SKM-1 treated with dmso at 0.1 percent for 144 hours (cell line): ENCODE measurements at regions not wholly inside any gene's neighbourhood (a gene's known extent, or its start where the extent isn't known, plus 50 kb on each side); places are given as distances from the start of the nearest gene placed in this dataset.
"Not testable (repeated sequence)": the region's sequence is repeated elsewhere in the genome, so short reads cannot be mapped to it uniquely, and the experiment has no call there.

ENCODE experiments used
- DNase-seq: peaks from one replicate; lab custom pipeline; 2025; ENCODE audit not compliant: unreplicated experiment; lab: John Stamatoyannopoulos, UW

DNA sequence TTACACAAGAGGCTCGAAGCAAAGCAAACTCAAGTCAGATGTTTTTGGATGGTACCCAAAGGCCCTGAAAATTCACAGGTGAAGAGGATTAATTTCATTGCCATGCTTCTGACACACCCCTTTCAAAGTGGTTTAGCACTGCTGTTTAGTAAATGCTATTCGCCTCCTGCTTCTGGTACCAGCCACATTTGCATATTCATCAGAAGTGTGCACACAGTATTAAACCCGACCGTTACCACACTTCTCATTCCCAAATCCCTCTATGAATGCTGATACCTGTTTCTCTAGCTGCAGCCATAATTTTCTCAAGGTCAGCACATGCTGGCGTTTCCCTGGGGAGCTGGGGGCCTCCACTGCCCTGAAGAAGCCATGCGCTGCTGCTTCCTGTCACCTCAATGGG is 179.8 kb upstream of the DAB1 start:
- no peak for DNase-seq

DNA sequence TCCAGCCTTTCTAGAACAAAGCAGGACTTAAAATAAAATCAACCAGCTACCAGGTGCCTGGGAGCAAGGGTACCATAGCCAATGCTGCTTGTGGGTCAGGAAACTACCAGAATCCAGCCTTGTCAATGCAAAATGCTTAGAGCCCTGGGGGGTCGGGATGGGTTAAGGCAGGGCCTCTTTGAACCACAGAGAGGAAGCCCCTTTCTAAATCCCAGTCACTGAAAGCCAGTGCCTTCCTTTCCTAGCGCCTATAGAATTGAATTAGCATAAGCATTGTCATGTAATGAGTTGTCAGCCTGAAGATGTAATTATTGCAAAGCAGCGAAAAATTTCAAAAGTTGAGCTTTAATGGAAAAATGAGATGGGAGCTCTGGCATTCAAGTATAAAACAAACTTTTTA is 176.6 kb upstream of the DAB1 start:
- DNase-seq = no peak

DNA sequence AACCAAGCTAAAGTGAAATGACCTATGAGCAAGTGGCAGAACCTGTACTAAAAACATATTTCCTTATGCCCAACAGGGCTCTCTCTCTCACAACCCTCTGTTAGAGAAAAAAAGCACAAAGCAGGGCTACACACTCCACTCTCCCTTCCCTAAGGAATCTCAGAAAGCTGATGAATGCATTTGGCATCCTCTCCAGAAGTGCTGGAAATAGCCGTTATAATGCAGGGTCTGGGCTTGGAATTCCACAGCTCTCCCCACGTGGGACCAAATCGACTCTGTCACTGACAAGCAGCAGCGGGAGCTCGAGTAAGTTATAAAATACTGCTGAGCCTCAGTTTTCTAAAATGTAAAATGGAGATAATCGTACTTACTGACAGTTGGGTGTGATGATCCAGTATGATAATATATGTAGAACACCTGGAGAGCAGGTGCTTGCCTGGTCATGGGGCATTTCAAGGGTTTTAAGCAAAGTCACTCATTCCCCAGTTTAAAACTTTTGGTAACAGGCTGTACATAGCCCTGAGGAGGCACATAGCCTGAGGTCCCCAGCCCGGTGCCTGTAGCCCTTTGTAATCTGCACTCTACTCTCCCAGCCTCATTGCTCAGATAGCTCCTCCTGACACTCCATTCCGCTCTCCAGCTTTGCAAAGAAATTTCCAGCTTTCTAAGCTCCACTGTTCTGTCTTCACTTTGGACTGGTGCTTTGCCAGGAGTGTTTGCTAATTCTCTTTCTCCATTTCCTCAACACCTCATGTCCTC is 175.6 kb upstream of the DAB1 start:
- DNase-seq = no peak

DNA sequence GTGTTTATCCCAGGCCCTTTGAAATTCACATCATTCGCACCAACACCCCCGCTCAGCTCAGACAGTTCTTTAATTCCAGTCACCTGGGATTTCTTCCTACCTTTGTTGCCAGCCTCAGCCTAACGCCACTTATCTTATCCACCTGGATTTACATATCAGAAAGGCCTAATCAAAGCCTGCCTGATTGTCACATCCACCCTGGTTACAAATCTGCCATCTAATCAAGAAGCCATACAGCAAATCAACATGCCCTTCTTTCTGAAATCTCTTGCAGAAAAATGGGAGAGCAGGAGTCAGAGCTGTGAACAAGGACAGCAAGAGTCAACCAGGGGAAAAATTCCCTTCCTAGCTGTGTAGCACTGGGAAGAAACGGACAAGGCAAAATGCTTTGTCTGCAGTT is 173.2 kb upstream of the DAB1 start:
- no peak for DNase-seq

DNA sequence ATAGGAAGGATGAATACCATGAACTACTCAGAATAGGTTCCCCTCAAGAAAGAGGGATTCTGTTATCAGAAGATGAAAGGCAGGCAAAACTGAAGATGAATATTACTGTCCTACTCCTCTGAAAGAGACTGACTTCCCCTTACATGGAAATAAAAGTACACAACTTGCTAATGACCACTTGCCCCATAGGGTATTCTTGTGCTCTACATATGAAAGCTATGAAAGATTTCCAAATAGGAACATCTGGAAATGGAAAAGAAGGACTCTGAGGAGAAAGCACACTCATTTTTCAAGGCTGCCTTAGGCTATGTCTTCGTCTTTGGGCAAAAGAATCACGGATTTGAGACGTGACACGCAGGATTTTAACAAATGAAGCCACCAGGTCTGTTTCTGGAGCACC is 170.1 kb upstream of the DAB1 start:
- no peak for DNase-seq

DNA sequence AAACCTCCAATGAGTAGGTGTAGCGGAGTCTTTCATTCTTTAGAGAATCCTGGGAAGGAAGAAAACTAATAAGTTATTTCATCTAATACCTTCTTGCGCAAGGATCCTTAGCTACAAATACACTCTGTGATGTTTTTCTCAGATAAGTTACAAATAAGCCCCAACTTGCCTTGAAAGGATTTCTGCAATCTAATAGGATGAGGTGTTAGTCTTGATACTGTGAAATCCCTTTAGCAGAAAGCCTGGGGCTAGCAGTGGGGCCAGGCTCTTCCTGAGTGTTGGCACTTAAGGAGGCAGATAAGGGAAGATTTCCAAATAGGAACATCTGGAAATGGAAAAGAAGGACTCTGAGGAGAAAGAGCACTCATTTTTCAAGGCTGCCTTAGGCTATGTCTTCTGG is 168.0 kb upstream of the DAB1 start:
- no peak for DNase-seq

DNA sequence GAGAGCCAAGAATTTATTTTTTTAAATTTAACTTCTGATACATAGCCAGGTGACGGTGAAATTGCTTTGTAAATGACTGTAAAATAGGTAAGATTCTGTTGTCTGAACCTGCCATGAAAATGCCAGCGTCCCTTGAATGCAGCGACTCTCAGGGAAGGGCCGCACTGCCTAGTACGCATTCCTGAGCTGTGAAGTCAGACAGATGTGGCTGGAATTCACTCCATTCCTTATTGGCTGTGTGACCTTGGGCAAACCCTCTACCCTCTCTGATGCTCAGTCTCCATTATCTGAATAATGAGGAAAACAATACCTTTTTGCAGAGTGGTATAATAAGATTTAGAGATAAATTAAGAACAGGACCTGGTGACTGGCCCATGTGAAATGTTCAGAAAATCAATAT is 167.1 kb upstream of the DAB1 start:
- no peak for DNase-seq

DNA sequence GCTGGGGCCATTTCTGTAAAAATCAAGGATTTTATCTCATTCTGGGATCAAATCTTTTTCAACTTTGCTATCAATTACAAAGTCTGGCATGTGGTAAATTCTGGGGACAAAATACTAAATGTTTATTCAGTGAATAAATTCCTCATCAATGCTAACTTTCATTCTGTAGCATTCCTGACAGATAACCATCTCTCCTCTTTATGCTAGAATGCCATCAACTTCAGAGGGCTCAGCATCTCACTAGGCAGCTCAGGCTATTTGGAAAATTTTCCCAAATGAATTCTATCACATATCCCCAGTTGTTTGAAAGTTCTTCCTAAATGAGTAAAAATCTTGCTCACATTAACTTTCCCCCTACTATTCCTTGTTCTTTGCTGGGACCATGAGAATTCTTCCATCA is 163.0 kb upstream of the DAB1 start:
- DNase-seq = no peak

DNA sequence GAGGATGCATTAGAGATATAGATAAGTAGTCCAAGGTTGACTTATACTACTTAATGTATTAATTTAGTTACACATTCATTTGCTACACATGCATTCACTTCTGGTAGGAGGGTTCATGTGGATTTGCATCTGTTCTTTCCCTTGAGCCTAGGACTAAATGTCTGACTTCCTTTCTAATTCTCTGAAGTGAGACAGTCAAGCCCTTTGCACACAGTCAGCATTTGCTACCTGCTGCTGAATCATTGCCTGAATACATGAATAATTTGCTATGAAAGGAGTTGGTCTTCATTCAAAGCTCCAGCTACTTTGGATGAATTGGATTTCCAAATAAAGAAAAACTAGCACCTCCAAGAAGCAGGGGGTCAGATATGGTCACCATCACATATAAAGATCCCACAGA is 154.8 kb upstream of the DAB1 start:
- no peak for DNase-seq

DNA sequence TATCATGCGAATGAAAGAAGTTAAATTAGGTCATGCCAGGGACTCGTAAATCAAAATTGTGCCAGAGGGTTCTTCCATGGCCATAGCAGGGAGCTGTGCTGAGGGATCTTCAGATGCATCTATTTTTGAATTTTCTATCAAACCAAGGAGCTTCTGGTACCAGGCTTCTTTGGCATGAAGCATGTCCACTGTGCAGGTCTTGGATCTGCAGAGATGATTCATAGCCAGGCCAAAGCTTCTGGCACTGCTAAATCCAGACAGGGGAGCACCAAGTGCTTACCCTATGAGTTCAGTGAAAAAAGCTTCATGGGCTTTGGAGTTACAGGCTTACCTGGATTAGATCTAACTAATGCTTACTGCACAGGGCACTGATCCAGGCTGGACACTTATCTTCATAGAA is 154.2 kb upstream of the DAB1 start:
- DNase-seq = no peak

DNA sequence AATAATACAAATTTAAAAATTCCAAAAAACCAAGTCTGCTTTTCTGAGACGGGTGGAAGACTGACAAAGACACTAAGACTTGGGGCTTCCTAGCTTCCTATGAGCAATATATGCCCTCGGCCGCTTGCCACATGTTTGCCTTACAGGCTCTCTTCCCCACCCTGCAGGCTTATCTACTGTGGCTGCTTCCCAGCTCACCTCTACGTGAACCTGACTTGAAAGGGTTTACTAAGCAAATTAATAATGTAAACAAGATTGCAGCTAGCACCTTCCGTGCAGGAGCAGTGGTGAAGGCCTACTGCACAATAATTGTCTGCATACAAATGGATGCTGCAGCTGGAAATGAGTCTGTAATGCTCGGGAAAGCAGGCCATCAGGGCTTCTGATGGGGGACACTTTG is 152.9 kb upstream of the DAB1 start:
- DNase-seq = no peak

DNA sequence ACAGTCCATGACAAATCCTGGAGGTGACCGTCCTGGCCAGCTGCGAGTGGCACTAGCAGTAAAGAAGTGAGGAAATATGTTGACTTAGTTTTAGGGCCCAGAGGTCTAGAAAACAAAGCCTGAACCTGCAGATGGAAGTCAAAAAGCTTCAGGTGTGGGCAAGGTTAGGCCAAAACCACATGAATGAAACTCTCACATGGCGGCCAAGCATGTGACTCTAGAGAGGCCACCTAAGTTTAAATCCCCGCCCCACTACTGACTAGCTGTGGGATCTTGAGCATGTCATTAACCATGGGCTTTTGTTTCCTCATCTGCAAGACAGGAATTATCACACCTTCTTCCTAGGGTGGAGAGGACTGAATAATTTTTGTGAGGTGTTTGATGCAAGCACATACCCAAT is 148.2 kb upstream of the DAB1 start:
- no peak for DNase-seq

DNA sequence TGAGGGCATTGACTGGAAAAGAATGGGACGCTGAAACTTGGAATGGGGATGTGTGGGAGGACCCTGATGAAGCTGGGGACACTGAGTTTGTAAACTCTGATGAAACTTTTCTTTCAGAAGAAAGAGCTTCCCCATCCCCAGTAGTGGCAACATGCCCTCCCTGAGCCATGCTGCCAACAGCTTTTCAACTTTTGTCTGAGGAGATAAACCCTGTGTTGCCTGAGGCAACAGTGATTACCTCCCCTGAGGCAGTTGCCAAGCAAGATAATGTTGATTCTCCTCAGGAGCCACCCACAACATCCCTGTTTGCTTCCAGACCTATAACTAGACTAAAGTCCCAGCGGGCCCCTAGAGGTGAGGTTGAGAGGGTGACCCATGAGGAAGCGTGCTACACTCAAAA is 134.2 kb upstream of the DAB1 start:
- DNase-seq = not testable (repeated sequence)

DNA sequence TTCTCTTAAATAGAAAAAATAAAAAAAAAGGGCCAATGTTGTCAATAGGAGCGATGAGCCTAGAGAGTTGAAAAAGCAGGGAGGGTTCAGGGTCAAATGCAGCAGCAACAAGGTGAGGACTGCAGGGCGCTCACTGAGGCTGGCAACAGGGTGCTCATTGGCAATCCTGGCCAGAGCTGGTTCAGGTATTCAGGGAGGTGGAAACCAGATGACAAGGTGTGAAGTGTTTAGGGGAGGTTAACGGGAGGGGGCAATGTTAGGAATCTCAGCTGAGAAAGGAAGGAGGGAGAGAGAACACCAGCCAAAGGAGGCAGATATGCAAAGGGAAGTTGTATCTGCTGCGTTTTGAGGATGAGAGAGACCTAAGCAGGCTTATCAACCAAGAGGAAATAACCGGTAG is 129.8 kb upstream of the DAB1 start:
- no peak for DNase-seq

DNA sequence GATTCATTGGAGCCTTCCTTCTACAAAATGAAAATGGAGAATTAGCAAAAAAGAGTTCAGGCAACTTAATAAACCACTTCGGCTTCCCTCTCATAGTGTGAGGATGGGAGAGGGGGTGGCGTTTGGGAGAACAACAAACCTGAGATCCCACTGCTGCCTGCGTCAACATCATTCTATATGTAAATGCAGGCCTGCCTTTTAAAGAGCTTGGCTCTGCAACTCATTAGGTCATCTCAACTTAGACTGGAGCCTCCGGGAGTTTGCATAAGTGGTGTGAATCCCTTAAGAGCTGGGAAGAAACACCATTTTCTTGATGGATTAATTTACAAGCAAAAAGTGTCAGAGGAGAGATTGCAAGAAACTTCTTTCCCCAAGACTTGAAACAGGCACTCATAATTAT is 127.6 kb upstream of the DAB1 start:
- DNase-seq = no peak

DNA sequence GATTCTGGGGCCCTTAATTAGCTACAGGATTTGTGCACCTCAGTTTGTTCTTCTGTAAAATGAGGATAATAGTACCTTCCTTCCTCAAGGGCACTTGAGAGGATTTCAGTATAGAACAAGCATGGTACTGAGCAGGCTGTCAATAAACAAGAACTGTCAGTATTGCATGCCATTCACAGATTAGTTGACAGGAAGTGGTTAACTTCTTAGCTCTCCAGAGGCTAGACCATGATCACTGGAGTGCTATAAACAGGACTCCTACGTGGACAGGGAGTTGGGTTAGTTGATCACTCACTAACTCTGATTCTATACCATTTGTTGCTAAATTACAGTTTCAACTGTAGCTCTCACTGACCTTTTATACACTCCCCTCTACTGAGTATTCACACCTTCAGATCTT is 126.2 kb upstream of the DAB1 start:
- DNase-seq = no peak

DNA sequence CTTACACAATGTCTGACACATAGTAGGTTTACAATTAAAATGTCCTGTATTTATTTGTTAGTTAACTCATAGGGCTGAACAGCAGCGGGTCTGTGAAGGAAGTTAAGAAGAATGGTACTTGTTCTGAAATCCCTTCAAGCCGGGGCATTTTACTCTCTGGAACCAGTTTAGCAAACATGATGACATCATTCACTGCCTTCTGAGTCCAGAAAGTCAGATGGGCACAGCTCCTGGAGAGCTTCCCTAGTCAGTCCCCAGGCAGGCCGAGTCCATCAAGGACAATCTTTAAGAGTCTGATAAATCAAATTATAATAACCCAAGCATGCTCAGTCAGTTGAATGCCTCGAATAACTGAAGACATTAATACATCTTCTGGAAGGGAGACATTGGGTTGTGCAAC is 125.4 kb upstream of the DAB1 start:
- DNase-seq = no peak

DNA sequence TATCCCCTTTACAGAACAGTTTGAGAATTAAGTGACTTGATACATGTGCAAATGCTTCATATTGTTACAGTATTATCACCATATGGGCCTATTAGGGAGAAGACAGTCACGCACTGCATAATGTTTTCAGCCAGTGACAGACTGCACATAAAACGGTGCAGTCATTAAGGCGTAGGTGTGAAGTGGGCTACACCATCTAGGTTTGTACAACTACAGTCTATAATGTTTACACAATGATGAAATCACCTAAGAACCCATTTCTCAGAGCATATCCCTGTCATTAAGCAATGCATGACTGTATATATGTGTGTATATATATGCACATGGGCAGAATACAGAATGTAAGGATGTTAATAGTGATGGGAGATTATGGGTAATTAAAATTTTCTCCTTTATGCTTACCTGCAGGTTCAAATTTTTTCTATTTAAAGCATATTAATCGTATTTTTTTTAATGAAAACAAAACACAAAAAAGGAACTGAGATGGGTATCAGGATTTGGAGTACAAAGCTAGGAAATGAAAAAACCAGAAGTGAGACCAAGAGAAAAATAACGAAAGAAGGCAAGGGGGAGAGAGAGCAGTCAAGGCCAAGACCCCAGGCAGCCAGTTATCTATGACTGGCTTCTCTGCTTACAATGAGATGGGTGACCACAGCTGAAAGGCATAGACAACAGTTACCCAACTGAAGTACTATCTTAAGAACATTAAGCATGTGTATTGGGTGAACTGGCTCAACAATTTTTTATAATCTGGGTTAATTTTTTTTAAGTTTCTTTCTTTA is 122.9 kb upstream of the DAB1 start:
- DNase-seq = no peak

DNA sequence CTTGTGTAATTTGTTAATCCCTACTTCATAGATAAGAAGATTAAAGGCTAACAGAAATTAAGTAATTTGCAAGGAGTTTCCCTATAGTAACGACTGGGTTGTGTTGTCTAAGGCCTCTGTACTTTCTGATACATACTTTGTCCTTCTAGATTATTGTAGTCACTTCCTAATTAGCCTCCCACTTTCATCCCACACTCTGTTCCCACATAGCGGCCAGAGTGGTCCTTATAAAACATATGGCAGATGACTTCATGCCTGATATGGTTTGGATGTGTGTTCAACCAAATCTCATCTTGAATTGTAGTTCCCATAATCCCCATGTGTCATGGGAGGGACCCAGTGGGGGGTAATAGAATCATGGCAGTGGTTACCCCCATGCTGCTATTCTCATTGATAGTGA is 120.5 kb upstream of the DAB1 start:
- DNase-seq = no peak

DNA sequence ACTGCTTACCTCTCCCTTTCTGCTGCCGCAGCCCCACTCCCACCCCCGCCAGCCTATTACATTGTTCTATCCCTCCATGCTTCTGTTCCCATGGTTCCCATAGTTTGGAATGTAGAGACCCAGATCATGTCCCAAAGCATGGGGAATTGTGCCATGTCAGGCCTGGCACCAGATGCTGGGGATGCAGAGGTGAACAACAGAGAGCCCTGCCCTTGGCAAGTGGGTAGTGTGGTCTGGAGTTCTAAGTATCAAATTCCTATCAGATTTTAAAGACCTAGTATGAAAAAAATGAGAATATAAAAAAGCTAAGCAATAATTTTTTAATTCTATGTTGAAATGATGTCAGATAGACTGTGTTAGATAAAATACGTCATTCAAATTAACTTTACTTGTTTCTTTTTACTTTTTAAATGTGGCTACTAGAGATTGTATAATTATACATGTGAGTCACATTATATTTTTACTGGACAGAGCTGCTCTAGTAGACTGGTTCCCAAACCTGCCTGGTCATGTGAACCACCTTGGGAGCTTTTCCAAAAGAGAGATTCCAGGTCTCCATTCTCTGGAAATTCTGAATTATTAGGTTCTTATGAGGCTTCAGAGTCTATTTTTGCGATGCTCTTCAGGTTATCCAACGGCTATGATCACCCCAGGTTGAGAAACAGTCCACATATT is 113.0 kb upstream of the DAB1 start:
- DNase-seq = no peak

DNA sequence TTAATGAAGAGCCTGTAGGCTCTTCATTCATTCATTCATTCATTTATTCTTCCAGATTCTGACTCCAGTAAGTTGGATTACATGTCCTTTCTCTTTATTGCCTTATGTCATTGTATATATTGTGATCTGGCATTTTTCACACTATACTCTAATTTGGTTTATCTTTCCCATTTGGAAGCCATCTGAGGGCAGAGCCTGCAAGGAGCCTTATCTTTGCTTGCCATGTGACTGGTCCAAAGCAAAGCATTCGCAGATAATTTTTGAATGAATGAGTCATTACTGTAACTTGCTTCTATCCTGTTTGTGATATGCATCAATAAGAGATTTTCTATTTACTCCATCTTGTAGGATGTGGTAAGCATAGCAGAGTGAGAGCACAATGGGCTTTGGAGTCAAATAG is 108.4 kb upstream of the DAB1 start:
- no peak for DNase-seq

DNA sequence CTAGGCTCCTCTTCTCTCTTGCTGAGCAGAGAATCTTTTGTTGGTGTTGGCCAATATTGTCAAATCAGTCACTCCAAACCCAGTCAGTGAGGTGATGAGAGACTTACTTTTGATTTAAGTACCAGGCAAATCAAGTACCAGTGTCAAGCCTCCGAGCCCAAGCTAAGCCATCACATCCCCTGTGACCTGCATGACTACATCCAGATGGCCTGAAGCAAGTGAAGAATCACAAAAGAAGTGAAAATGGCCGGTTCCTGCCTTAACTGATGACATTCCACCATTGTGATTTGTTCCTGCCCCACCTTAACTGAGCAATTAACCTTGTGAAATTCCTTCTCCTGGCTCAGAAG is 107.0 kb upstream of the DAB1 start:
- DNase-seq = not testable (repeated sequence)
